HG03439 (cell line): ENCODE measurements at regions not wholly inside any gene's neighbourhood (a gene's known extent, or its start where the extent isn't known, plus 50 kb on each side); places are given as distances from the start of the nearest gene placed in this dataset.
"Not testable (repeated sequence)": the region's sequence is repeated elsewhere in the genome, so short reads cannot be mapped to it uniquely, and the experiment has no call there.

ENCODE experiments used
- ATAC-seq: cut with Tn5 transposase; IDR thresholded peaks from one replicate; pipeline ENCODE4 v1.9.1; 2021; ENCODE audit warnings: mild to moderate bottlenecking, moderate library complexity; ENCODE audit not compliant: unreplicated experiment

GRCh38 chr22:48758881-48759875, 1068.5 kb downstream of the BRD1 start:
- no peak for ATAC-seq

GRCh38 chr22:48757985-48758561, 1069.6 kb downstream of the BRD1 start:
- ATAC-seq = no peak

GRCh38 chr22:48757581-48757980, 1070.1 kb downstream of the BRD1 start:
- no peak for ATAC-seq

- ATAC-seq = not testable (repeated sequence)
Measured at GRCh38 chr22:48757135-48757534, 1070.5 kb downstream of the BRD1 start.

GRCh38 chr22:48756146-48757111, 1071.2 kb downstream of the BRD1 start:
- ATAC-seq = no peak

- ATAC-seq = no peak
Measured at GRCh38 chr22:48755059-48755949, 1072.4 kb downstream of the BRD1 start.

- ATAC-seq = no peak
Measured at GRCh38 chr22:48754611-48755058, 1073.0 kb downstream of the BRD1 start.

GRCh38 chr22:48753752-48754517, 1073.7 kb downstream of the BRD1 start:
- no peak for ATAC-seq

GRCh38 chr22:48753381-48753730, 1074.3 kb downstream of the BRD1 start:
- ATAC-seq = no peak

- ATAC-seq = no peak
Measured at GRCh38 chr22:48752451-48753380, 1075.0 kb downstream of the BRD1 start.

- no peak for ATAC-seq
Measured at GRCh38 chr22:48751539-48752437, 1075.9 kb downstream of the BRD1 start.

- no peak for ATAC-seq
Measured at GRCh38 chr22:48750826-48751440, 1076.7 kb downstream of the BRD1 start.

- no peak for ATAC-seq
Measured at GRCh38 chr22:48750282-48750681, 1077.4 kb downstream of the BRD1 start.

- ATAC-seq = no peak
Measured at GRCh38 chr22:48749555-48750227, 1078.0 kb downstream of the BRD1 start.

- ATAC-seq = no peak
Measured at GRCh38 chr22:48748860-48749554, 1078.7 kb downstream of the BRD1 start.
